HCT116 (cell line): ENCODE measurements at regions not wholly inside any gene's neighbourhood (a gene's known extent, or its start where the extent isn't known, plus 50 kb on each side); places are given as distances from the start of the nearest gene placed in this dataset.

Experiments
- ATAC-seq: fragments of 200-7000 bp; cut with Tn5 transposase; 2 replicates; pipeline ENCODE4 v1.9.1; 2020; ENCODE audit warnings: mild to moderate bottlenecking, moderate library complexity
- BruUV-seq: library from RNA; stranded (reverse); fragments of 400-500 nt; replicated peaks from 2 replicates; lab custom pipeline; 2021; lab: Mats Ljungman, UMichigan
- CTCF ChIA-PET: fragments of 300-600 bp; sonication (Branson Sonifier 250); formaldehyde crosslinking; loops from one replicate; lab custom pipeline; 2021; ENCODE audit warnings: antibody characterized with exemption; lab: Charles Lee
- POLR2A ChIA-PET: fragments of 300-600, 350-600 bp; sonication (Branson Sonifier 250); formaldehyde crosslinking; loops from one replicate; lab custom pipeline; 2021; ENCODE audit warnings: antibody characterized with exemption; lab: Charles Lee
- RAD21 ChIA-PET, 2 experiments: fragments of 300-600 bp; sonication (Branson Sonifier 250); formaldehyde crosslinking; loops; one replicate each; lab custom pipeline; 2023; ENCODE audit warnings: low total read pairs in 2 of 2; ENCODE audit not compliant: uncharacterized antibody in 2 of 2, unreplicated experiment in 2 of 2, low non-redundant PET in 1 of 2; lab: Charles Lee
- DNase-seq: peaks from one replicate; pipeline ENCODE4 v3.0.0-alpha.2; 2010; ENCODE audit warnings: low read depth, low spot score
- H2AFZ ChIP-seq: fragments of 200-600 bp; shearing (Covaris generic), sonication (generic); 2 replicates; pipeline ENCODE4 v1.6.1; 2017; ENCODE audit warnings: low read depth, mixed run types, mixed read lengths, antibody characterized with exemption, low read length; ENCODE audit not compliant: poor library complexity, severe bottlenecking
- H3K27ac ChIP-seq: 2 replicates; pipeline ENCODE4 v1.5.1; 2012; ENCODE audit warnings: low read depth, low read length
- H3K27me3 ChIP-seq: fragments of 200-600 bp; sonication (generic); 2 replicates; pipeline ENCODE4 v1.6.1; 2016; ENCODE audit warnings: mixed run types, low read length, mixed read lengths; ENCODE audit not compliant: insufficient read depth
- H3K36me3 ChIP-seq, 2 experiments: fragments of 200-500 bp in 1 of 2; fragments of 200-600 bp in 1 of 2; sonication (Bioruptor generic) in 1 of 2; sonication (generic) in 1 of 2; 2 replicates each; pipeline versions ENCODE4 v1.5.1 to v1.6.1; 2014 to 2016; ENCODE audit warnings: low read length in 2 of 2, inconsistent platforms in 1 of 2, mixed read lengths in 1 of 2, mixed run types in 1 of 2; ENCODE audit not compliant: insufficient read depth in 2 of 2, control insufficient read depth in 1 of 2
- H3K4me1 ChIP-seq, 2 experiments: fragments of 200-600 bp in 1 of 2; sonication (generic) in 1 of 2; 2 replicates each; pipeline versions ENCODE4 v1.5.1 to v1.6.1; 2012 to 2017; ENCODE audit warnings: low read length in 2 of 2, inconsistent platforms in 1 of 2, mild to moderate bottlenecking in 1 of 2, mixed read lengths in 1 of 2, mixed run types in 1 of 2, moderate library complexity in 1 of 2; ENCODE audit not compliant: insufficient read depth in 2 of 2, control insufficient read depth in 1 of 2
- H3K4me2 ChIP-seq: fragments of 200-600 bp; sonication (generic); 2 replicates; pipeline ENCODE4 v1.6.1; 2017; ENCODE audit warnings: mixed run types, low read length, mixed read lengths
- H3K4me3 ChIP-seq, 2 experiments: fragments of 200-600 bp in 1 of 2; sonication (generic) in 1 of 2; replicated peaks in 1 of 2; 2 replicates each; pipeline ENCODE4 v1.5.1; 2011 to 2016; ENCODE audit warnings: low read length in 2 of 2, control low read depth in 1 of 2, low read depth in 1 of 2, mild to moderate bottlenecking in 1 of 2, mixed read lengths in 1 of 2, mixed run types in 1 of 2
- H3K79me2 ChIP-seq: fragments of 200-600 bp; sonication (generic); 2 replicates; pipeline ENCODE4 v1.6.1; 2017; ENCODE audit warnings: mild to moderate bottlenecking, mixed run types, low read length, moderate library complexity, mixed read lengths; ENCODE audit not compliant: insufficient read depth
- H3K9ac ChIP-seq: fragments of 200-600 bp; sonication (generic); 2 replicates; pipeline ENCODE4 v1.6.1; 2016; ENCODE audit warnings: low read length, mixed read lengths
- H3K9me2 ChIP-seq: fragments of 200-600 bp; sonication (generic), shearing (Covaris generic); 2 replicates; pipeline ENCODE4 v1.6.1; 2017; ENCODE audit warnings: mixed run types, mild to moderate bottlenecking, moderate library complexity; ENCODE audit not compliant: insufficient read depth
- H3K9me3 ChIP-seq, 2 experiments: fragments of 200-500 bp in 1 of 2; fragments of 200-600 bp in 1 of 2; sonication (Bioruptor generic) in 1 of 2; sonication (generic) in 1 of 2; 2 replicates each; pipeline ENCODE4 v1.6.1; 2014 to 2017; ENCODE audit warnings: low read length in 2 of 2, mixed read lengths in 2 of 2, inconsistent platforms in 1 of 2, low read depth in 1 of 2, mild to moderate bottlenecking in 1 of 2, mixed run types in 1 of 2, moderate library complexity in 1 of 2; ENCODE audit not compliant: control insufficient read depth in 1 of 2, insufficient read depth in 1 of 2
- H4K20me1 ChIP-seq: fragments of 200-600 bp; sonication (generic), shearing (Covaris generic); 2 replicates; pipeline ENCODE4 v1.6.1; 2017; ENCODE audit warnings: mixed run types, mild to moderate bottlenecking, moderate library complexity; ENCODE audit not compliant: insufficient read depth
- CBX3 ChIP-seq: IDR thresholded peaks from 2 replicates; pipeline ENCODE4 v1.6.1; 2012; ENCODE audit warnings: low read depth
- CEBPB ChIP-seq: IDR thresholded peaks from 2 replicates; pipeline ENCODE4 v1.6.1; 2012; ENCODE audit warnings: low read depth
- EGR1 ChIP-seq: IDR thresholded peaks from 2 replicates; pipeline ENCODE4 v1.6.1; 2012; ENCODE audit warnings: low read depth
- ELF1 ChIP-seq: IDR thresholded peaks from 2 replicates; pipeline ENCODE4 v1.6.1; 2012; ENCODE audit warnings: low read depth, borderline replicate concordance
- EZH2phosphoT487 ChIP-seq: fragments of 200-600 bp; IDR thresholded peaks from 2 replicates; pipeline ENCODE4 v1.6.1; 2018; ENCODE audit warnings: antibody characterized with exemption, borderline replicate concordance
- FOSL1 ChIP-seq: IDR thresholded peaks from 2 replicates; pipeline ENCODE4 v1.6.1; 2012; ENCODE audit warnings: low read depth
- JUND ChIP-seq: IDR thresholded peaks from 2 replicates; pipeline ENCODE4 v1.6.1; 2012
- POLR2A ChIP-seq: IDR thresholded peaks from 2 replicates; pipeline ENCODE4 v1.7.0; 2011; ENCODE audit warnings: borderline replicate concordance; ENCODE audit not compliant: insufficient read depth, insufficient read length; ENCODE audit errors: extremely low read depth
- POLR2AphosphoS5 ChIP-seq: IDR thresholded peaks from 2 replicates; pipeline ENCODE4 v1.6.1; 2011; ENCODE audit warnings: mild to moderate bottlenecking, low read depth, low read length, moderate library complexity
- RAD21 ChIP-seq: IDR thresholded peaks from 2 replicates; pipeline ENCODE4 v1.6.1; 2012; ENCODE audit warnings: low read depth, mild to moderate bottlenecking
- SIN3A ChIP-seq: IDR thresholded peaks from 2 replicates; pipeline ENCODE4 v1.6.1; 2012; ENCODE audit warnings: low read depth
- SP1 ChIP-seq: IDR thresholded peaks from 2 replicates; pipeline ENCODE4 v1.6.1; 2012; ENCODE audit warnings: low read depth
- ZFX ChIP-seq: fragments of 450-650 bp; IDR thresholded peaks from 2 replicates; pipeline ENCODE4 v1.6.1; 2017
- intact Hi-C: fragments of 100-400 bp; cut with micrococcal nuclease; formaldehyde crosslinking; loops from 2 replicates; pipeline ENCODE4 v1.10.0; 2022
- TF ChIP-seq, protein P1 (sequence below): IDR thresholded peaks from 2 replicates; pipeline ENCODE4 v1.6.1; 2011; ENCODE audit warnings: mild to moderate bottlenecking, low read length, moderate library complexity; ENCODE audit not compliant: insufficient replicate concordance; ENCODE audit errors: extremely low read depth
- TF ChIP-seq, protein P2 (sequence below), 3 experiments: fragments of 200-600 bp in 1 of 3; sonication (generic) in 1 of 3; IDR thresholded peaks in 2 of 3; conservative IDR thresholded peaks in 1 of 3; 2 replicates each; pipeline ENCODE4 v1.5.1; 2012 to 2017; ENCODE audit warnings: low read depth in 2 of 3, low read length in 2 of 3, antibody characterized with exemption in 1 of 3, borderline replicate concordance in 1 of 3, control low read depth in 1 of 3, mild to moderate bottlenecking in 1 of 3, mixed read lengths in 1 of 3, mixed run types in 1 of 3, moderate library complexity in 1 of 3; ENCODE audit not compliant: insufficient read depth in 1 of 3

DNA sequence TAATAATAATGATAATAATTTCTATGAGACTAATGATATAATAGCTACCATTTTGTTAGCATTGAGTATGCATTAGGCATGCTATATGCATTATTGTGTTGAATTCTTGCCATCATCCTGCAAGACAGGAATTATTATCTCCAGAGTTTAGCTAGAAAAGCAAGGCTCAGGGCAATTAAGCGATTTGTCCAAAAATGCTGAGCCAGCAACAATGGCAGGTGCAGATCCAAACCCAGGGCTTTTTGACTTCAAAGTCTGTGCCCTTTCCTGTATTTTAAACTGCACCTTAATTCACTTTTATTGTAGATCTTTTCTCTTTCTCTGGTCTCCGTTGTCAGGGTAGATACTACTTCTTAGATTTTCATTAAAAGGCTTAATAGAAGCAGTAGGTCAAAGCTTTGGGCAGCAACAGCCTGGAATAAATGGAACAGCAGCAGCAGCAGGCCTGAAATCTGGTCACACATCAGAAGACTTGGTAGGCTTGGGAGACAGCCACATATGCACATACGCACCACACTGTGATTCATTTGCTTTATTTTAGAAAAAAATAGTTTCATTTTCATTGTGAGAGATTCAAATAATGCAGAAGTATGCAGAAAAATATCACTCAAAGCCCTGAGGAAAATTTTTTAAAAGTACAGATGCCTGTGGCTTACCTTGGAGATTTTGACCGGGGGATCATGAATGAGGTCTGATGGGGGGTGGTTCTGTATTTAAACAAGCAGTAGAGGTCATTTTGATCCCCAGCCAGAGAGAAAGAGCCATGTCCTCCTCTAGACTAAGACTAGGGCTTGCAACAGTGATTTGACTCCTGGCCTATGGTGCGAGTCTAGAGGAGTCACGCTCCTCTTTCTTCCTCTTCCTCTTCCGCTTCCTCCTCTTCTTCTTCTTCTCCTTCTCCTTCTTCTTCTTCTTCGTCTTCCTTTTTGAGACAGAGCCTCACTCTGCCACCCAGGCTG, 455.7 kb downstream of the TSN start:
- H3K4me2 ChIP-seq = no peak overlapping the region
- no peak overlapping the region for H2AFZ ChIP-seq
- no peak overlapping the region for H3K27ac ChIP-seq
- BruUV-seq = no TSS peak
- no peaks in the 10 kb centered on the region for H3K4me1 ChIP-seq
- ChIA-PET POLR2A (no interaction called here), RAD21 (no interaction called here), CTCF (no interaction called here)
- H3K27me3 ChIP-seq = 0 out of 2 replicates have a peak, but pooled peaks cover 5% of the 10 kb centered on the region
- no peaks in the 10 kb centered on the region for H3K79me2 ChIP-seq
- DNase-seq = no peak
- intact Hi-C loops = no loop called here
- no peak for TF ChIP-seq RAD21
- no peak for TF ChIP-seq JUND
- no peak for TF ChIP-seq CBX3
- TF ChIP-seq POLR2A = no peak
- TF ChIP-seq FOSL1 = no peak
- no peak for TF ChIP-seq POLR2AphosphoS5
- TF ChIP-seq, protein P1, sequence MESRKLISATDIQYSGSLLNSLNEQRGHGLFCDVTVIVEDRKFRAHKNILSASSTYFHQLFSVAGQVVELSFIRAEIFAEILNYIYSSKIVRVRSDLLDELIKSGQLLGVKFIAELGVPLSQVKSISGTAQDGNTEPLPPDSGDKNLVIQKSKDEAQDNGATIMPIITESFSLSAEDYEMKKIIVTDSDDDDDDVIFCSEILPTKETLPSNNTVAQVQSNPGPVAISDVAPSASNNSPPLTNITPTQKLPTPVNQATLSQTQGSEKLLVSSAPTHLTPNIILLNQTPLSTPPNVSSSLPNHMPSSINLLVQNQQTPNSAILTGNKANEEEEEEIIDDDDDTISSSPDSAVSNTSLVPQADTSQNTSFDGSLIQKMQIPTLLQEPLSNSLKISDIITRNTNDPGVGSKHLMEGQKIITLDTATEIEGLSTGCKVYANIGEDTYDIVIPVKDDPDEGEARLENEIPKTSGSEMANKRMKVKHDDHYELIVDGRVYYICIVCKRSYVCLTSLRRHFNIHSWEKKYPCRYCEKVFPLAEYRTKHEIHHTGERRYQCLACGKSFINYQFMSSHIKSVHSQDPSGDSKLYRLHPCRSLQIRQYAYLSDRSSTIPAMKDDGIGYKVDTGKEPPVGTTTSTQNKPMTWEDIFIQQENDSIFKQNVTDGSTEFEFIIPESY = no peak
- TF ChIP-seq ELF1 = no peak
- no peak for TF ChIP-seq ZFX
- TF ChIP-seq CEBPB = no peak
- TF ChIP-seq EZH2phosphoT487 = no peak
- TF ChIP-seq SIN3A = no peak
- TF ChIP-seq, protein P2, sequence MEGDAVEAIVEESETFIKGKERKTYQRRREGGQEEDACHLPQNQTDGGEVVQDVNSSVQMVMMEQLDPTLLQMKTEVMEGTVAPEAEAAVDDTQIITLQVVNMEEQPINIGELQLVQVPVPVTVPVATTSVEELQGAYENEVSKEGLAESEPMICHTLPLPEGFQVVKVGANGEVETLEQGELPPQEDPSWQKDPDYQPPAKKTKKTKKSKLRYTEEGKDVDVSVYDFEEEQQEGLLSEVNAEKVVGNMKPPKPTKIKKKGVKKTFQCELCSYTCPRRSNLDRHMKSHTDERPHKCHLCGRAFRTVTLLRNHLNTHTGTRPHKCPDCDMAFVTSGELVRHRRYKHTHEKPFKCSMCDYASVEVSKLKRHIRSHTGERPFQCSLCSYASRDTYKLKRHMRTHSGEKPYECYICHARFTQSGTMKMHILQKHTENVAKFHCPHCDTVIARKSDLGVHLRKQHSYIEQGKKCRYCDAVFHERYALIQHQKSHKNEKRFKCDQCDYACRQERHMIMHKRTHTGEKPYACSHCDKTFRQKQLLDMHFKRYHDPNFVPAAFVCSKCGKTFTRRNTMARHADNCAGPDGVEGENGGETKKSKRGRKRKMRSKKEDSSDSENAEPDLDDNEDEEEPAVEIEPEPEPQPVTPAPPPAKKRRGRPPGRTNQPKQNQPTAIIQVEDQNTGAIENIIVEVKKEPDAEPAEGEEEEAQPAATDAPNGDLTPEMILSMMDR (IDR thresholded peaks at IDR 0.05 in 2 of 3, conservative IDR thresholded peaks at IDR 0.05 in 1 of 3; ENCODE audit: borderline replicate concordance in 1 of 3, insufficient read depth in 1 of 3, low read depth in 2 of 3, low read length in 2 of 3) = no peak
- TF ChIP-seq SP1 = no peak
- TF ChIP-seq EGR1 = no peak
- no peaks in the 10 kb centered on the region for H3K36me3 ChIP-seq
- no peak overlapping the region for H3K9ac ChIP-seq
- H3K9me3 ChIP-seq = no peaks in the 10 kb centered on the region
- H3K9me2 ChIP-seq = no peaks in the 10 kb centered on the region
- no peaks in the 10 kb centered on the region for H4K20me1 ChIP-seq
- H3K4me3 ChIP-seq = no peak overlapping the region
- no peak for ATAC-seq
